GM10248 (cell line): ENCODE measurements at regions not wholly inside any gene's neighbourhood (a gene's known extent, or its start where the extent isn't known, plus 50 kb on each side); places are given as distances from the start of the nearest gene placed in this dataset.

Experiments used
- CTCF ChIA-PET: fragments of 300-600 bp; sonication (Branson Sonifier 250); formaldehyde crosslinking; extraction: SDS; loops from one replicate; lab custom pipeline; 2021; ENCODE audit warnings: antibody characterized with exemption; lab: Yijun Ruan, JAX
- POLR2A ChIA-PET: fragments of 350-650 bp; sonication (Branson Sonifier 250); formaldehyde crosslinking; extraction: SDS; loops from one replicate; lab custom pipeline; 2020; ENCODE audit warnings: antibody characterized with exemption; lab: Yijun Ruan, JAX
- DNase-seq: peaks from one replicate; pipeline ENCODE4 v3.0.0; 2012; ENCODE audit errors: extremely low spot score
- TF ChIP-seq, protein P1 (sequence below): IDR thresholded peaks from 2 replicates; pipeline ENCODE4 v1.5.1; 2012; ENCODE audit warnings: mild to moderate bottlenecking, low read depth; ENCODE audit errors: extremely low read depth, missing control alignments, control extremely low read depth

DNA sequence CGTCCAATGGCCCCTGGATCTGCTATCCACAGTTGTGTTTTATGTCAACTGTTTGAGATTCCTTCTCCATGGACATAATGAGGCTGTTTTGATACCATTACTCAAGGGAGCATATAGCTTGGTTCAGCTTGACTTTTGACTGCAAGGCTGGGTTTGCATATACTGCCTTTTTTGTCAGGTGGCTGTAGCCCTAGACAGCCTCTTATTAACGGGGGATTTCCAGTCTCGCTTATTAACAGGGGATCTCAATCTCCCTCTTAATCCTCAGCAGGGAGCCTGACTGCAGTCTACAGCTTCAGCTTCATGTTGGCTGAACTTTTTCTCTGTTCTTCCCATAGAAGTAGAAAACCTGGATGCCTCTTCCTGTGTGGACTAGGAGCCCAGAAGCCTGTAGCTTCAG, 73.7 kb upstream of the TNC start:
- CTCF ChIA-PET: interaction anchor here (1.2 to 2.2 kb wide), 2 partner anchors 11 to 21 kb away, joined by 3 to 7 read pairs; no protein-coding TSS in a partner anchor
- POLR2A ChIA-PET: no interaction called here
- TF ChIP-seq, protein P1, sequence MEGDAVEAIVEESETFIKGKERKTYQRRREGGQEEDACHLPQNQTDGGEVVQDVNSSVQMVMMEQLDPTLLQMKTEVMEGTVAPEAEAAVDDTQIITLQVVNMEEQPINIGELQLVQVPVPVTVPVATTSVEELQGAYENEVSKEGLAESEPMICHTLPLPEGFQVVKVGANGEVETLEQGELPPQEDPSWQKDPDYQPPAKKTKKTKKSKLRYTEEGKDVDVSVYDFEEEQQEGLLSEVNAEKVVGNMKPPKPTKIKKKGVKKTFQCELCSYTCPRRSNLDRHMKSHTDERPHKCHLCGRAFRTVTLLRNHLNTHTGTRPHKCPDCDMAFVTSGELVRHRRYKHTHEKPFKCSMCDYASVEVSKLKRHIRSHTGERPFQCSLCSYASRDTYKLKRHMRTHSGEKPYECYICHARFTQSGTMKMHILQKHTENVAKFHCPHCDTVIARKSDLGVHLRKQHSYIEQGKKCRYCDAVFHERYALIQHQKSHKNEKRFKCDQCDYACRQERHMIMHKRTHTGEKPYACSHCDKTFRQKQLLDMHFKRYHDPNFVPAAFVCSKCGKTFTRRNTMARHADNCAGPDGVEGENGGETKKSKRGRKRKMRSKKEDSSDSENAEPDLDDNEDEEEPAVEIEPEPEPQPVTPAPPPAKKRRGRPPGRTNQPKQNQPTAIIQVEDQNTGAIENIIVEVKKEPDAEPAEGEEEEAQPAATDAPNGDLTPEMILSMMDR: no peak
- DNase-seq: no peak

DNA sequence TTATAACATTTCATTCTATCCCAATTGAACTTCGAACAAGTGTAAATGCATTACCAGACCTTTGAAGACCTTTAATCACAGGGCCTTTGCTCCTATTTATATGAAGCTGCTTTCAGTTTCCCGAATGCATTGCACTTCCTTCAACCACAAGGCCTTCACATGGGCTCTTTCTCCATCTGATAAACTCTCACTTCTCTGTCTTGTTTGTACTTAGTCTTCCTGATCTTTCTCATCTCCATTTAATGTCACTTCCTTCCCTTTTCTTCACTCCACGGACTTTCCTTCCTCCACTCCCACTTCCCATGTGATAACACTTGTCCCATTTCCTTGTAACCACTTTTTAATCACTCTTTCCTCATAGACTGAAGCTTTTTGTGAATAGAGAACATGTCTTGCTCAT, 74.3 kb upstream of the TNC start:
- POLR2A ChIA-PET: no interaction called here
- CTCF ChIA-PET: interaction anchor here (0.8 to 2.2 kb wide), 4 partner anchors 10 to 42 kb away, joined by 3 to 7 read pairs (median 6); no protein-coding TSS in a partner anchor
- no peak for DNase-seq
- TF ChIP-seq, protein P1: no peak

DNA sequence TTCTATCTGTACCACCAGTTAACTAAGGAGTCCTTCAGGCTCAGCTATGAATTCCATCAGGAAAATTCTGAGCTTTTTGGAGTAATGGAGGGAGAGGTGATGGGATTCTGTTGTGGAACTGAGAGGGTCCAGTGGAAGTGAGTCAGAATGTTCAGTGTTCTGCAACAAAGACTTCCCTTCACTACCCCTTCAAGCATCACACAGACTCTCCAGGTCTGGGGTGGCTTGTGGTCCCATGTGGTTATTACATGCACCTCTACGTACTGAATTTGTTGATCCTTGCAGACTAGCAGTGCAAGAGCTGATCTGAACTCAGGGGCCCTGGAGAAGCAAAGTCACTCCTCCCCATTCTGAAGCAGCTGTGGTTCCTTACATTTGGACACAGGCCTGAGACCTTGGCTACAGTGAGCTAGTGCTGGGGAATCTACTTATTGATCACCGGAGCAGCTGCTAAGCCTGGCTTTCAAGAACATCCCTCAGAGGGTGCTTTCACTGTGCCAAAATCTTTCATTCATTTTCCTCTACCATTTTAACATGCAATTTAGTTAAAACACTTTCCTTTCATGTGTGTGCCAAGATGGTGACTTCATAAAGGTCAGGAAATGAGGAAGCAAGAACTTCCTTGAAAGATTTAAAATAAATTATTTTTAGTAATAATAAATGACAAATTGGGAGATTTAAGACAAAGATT, 75.0 kb upstream of the TNC start:
- TF ChIP-seq, protein P1: no peak
- ChIA-PET POLR2A (no interaction called here), CTCF (interaction anchor here (0.8 to 2.2 kb wide), 5 partner anchors 10 to 178 kb away, joined by 3 to 7 read pairs (median 5); no protein-coding TSS in a partner anchor)
- DNase-seq: no peak

DNA sequence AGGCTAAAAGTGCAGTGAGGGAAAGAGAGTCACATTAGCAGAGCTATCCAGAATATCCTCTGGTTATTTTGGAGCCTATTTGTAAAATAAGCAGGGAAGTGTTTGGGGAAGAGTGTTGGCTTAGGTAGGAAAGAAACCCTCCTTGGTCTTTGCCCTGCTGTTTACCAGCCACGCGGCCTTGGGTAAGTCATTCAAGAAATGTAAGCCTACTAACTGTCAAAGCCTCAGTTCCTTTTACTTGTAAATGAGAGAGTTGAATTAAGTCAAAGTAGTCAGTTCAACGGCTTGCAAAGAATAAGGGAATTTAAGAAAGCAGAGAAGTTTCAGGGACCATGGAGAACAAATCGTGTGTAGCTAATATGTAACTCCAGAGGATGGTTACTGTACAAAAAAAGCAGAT, 75.8 kb upstream of the TNC start:
- ChIA-PET POLR2A (no interaction called here), CTCF (interaction anchor here (1.4 kb wide), 1 partner anchor 179 kb away, joined by 3 read pairs; no protein-coding TSS in a partner anchor)
- DNase-seq: no peak
- TF ChIP-seq, protein P1: no peak

DNA sequence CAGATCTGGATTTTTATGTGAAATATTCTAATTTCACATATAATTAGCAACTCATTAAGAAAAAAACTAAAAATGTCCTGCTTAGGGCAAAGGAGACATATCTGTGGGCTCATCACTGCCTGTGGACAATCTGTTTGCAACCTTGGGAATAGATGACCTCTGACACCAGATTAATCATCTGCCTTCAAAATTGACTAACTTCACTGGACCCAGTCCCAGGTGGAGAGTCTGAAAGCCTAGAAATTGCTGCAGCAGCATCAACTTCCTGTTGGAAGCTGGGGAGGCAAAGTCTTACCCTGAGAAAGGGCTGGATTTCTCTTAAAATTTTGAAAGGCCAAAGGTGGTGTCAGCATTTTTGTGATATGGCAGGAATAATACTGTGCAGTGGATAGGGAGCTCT, 76.3 kb upstream of the TNC start:
- ChIA-PET POLR2A (no interaction called here), CTCF (no interaction called here)
- TF ChIP-seq, protein P1: no peak
- no peak for DNase-seq

DNA sequence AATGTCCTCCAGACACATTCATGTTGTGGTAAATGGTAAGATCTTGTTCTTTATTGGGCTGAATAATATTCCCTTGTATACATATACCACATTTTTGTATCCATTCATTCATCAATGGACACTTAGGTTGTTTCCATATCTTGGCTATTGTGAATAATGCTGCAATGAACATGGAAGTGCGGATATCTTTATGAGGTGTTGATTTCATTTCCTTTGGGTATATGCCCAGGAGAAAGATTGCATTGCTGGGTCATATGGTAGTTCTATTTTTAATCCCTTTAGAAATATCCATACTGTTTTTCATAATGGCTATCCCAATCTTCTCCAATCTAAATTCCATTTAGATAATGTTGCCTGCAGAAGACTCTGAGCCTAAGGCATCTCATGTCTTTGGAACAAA, 78.0 kb upstream of the TNC start:
- TF ChIP-seq, protein P1: no peak
- DNase-seq: no peak
- POLR2A ChIA-PET: no interaction called here
- CTCF ChIA-PET: interaction anchor here (0.9 to 1.1 kb wide), 2 partner anchors 18 to 83 kb away, joined by 3 read pairs; no protein-coding TSS in a partner anchor
